ENCODE measurements at regions not wholly inside any gene's neighbourhood (a gene's known extent, or its start where the extent isn't known, plus 50 kb on each side); places are given as distances from the start of the nearest gene placed in this dataset.
"Not testable (repeated sequence)": the region's sequence is repeated elsewhere in the genome, so short reads cannot be mapped to it uniquely, and the experiment has no call there.

GRCh38 chr3:154926721-154927120 lies 153.4 kb upstream of the MME start:
- WGBS, 2 donors: 40 to 69% methylated on average over 1 of the region's 1 CpG
- ATAC-seq (ENCODE audit: insufficient read depth, low FRiP score) (no peak), DNase-seq (peak in 1 of 3 donors; percentile 10)
- Histone ChIP-seq H3K27me3 (ENCODE audit: control insufficient read depth in 3 of 3, insufficient read depth in 3 of 3, low read length in 2 of 3) (no peaks in the 10 kb centered on the region), H3K27ac (ENCODE audit: low read depth in 1 of 2, low read length in 1 of 2) (no peak overlapping the region), H3K9ac (ENCODE audit: insufficient read depth in 1 of 2, low read length in 2 of 2) (no peak overlapping the region), H3K4me3 (no peak overlapping the region), H3K36me3 (ENCODE audit: control insufficient read depth in 4 of 4, insufficient read depth in 4 of 4, low read length in 4 of 4) (no peaks in the 10 kb centered on the region), H3K4me1 (ENCODE audit: control insufficient read depth in 5 of 5, insufficient read depth in 5 of 5, low read length in 5 of 5) (no peaks in the 10 kb centered on the region), H3K9me3 (ENCODE audit: control insufficient read depth in 4 of 4, insufficient read depth in 3 of 4, low read length in 3 of 4) (no peaks in the 10 kb centered on the region)
- TF ChIP-seq, protein P1, sequence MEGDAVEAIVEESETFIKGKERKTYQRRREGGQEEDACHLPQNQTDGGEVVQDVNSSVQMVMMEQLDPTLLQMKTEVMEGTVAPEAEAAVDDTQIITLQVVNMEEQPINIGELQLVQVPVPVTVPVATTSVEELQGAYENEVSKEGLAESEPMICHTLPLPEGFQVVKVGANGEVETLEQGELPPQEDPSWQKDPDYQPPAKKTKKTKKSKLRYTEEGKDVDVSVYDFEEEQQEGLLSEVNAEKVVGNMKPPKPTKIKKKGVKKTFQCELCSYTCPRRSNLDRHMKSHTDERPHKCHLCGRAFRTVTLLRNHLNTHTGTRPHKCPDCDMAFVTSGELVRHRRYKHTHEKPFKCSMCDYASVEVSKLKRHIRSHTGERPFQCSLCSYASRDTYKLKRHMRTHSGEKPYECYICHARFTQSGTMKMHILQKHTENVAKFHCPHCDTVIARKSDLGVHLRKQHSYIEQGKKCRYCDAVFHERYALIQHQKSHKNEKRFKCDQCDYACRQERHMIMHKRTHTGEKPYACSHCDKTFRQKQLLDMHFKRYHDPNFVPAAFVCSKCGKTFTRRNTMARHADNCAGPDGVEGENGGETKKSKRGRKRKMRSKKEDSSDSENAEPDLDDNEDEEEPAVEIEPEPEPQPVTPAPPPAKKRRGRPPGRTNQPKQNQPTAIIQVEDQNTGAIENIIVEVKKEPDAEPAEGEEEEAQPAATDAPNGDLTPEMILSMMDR (IDR thresholded peaks at IDR 0.05; ENCODE audit: control extremely low read depth, extremely low read depth): no peak

DNA sequence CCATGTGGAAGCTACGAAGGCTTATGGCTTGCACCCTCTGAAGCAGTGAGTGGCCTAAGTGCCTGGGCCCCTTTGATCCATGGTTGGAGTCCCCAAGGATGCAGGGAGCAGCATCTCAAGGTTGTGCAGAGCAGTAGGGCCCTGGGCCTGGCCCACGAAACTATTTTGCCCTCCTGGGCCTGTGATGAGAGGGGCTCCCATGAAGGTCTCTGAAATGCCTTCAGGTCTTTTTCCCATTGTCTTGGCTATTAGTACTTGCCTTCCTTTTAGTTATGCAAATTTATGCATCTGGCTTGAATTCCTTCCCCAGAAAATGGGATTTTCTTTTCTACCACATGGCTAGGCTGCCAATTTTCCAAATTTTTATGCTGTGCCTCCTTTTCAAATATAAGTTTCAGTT lies 158.8 kb upstream of the MME start:
- no peaks in the 10 kb centered on the region for H3K36me3 ChIP-seq (ENCODE audit: control insufficient read depth in 4 of 4, insufficient read depth in 4 of 4, low read length in 4 of 4)
- H3K4me1 ChIP-seq (ENCODE audit: control insufficient read depth in 5 of 5, insufficient read depth in 5 of 5, low read length in 5 of 5): no peaks in the 10 kb centered on the region
- H3K27ac ChIP-seq (ENCODE audit: low read depth in 1 of 2, low read length in 1 of 2): no peak overlapping the region
- TF ChIP-seq, protein P1 (IDR thresholded peaks at IDR 0.05; ENCODE audit: control extremely low read depth, extremely low read depth): no peak
- no peak overlapping the region for H3K4me3 ChIP-seq
- H3K9me3 ChIP-seq (ENCODE audit: control insufficient read depth in 4 of 4, insufficient read depth in 3 of 4, low read length in 3 of 4): peaks cover 0 to 7% (median 0%) of the 10 kb centered on the region in 4 donors
- DNase-seq (no peak), ATAC-seq (ENCODE audit: insufficient read depth, low FRiP score) (no peak)
- no peaks in the 10 kb centered on the region for H3K27me3 ChIP-seq (ENCODE audit: control insufficient read depth in 3 of 3, insufficient read depth in 3 of 3, low read length in 2 of 3)
- 83 to 85% methylated on average over 2 of the region's 2 CpGs for WGBS, 2 donors
- H3K9ac ChIP-seq (ENCODE audit: insufficient read depth in 1 of 2, low read length in 2 of 2): no peak overlapping the region

DNA sequence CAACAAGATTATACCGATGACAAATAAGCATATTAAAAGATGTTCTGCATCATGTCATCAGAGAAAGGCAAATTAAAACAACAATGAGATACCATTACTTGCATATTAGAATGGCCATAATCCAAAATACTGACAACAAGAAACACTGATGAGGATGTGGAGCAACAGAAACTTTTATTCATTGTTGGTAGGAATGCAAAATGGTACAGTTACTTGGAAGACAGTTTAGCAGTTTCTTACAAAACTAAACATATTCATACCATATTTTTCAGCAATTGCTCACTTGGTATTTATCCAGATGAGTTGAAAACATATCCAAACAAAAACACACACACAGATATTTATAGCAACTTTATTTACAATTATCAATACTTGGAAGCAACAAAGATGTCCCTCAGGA lies 160.9 kb upstream of the MME start:
- Histone ChIP-seq H3K4me1 (ENCODE audit: control insufficient read depth in 5 of 5, insufficient read depth in 5 of 5, low read length in 5 of 5) (no peaks in the 10 kb centered on the region), H3K36me3 (ENCODE audit: control insufficient read depth in 4 of 4, insufficient read depth in 4 of 4, low read length in 4 of 4) (no peaks in the 10 kb centered on the region), H3K27ac (ENCODE audit: low read depth in 1 of 2, low read length in 1 of 2) (no peak overlapping the region), H3K4me3 (no peak overlapping the region), H3K9ac (ENCODE audit: insufficient read depth in 1 of 2, low read length in 2 of 2) (no peak overlapping the region), H3K9me3 (ENCODE audit: control insufficient read depth in 4 of 4, insufficient read depth in 3 of 4, low read length in 3 of 4) (peaks cover 0 to 7% (median 0%) of the 10 kb centered on the region in 4 donors), H3K27me3 (ENCODE audit: control insufficient read depth in 3 of 3, insufficient read depth in 3 of 3, low read length in 2 of 3) (no peaks in the 10 kb centered on the region)
- DNase-seq: peak in 2 of 3 donors; percentile 20 to 42
- ATAC-seq (ENCODE audit: insufficient read depth, low FRiP score): no peak
- 85 to 86% methylated on average over 1 of the region's 1 CpG for WGBS, 2 donors
- TF ChIP-seq, protein P1 (IDR thresholded peaks at IDR 0.05; ENCODE audit: control extremely low read depth, extremely low read depth): no peak

GRCh38 chr3:154904328-154904727 lies 175.8 kb upstream of the MME start:
- no peak for ATAC-seq (ENCODE audit: insufficient read depth, low FRiP score)
- no peaks in the 10 kb centered on the region for H3K36me3 ChIP-seq (ENCODE audit: control insufficient read depth in 4 of 4, insufficient read depth in 4 of 4, low read length in 4 of 4)
- DNase-seq: no peak
- no peak overlapping the region for H3K9ac ChIP-seq (ENCODE audit: insufficient read depth in 1 of 2, low read length in 2 of 2)
- H3K27ac ChIP-seq (ENCODE audit: low read depth in 1 of 2, low read length in 1 of 2): no peak overlapping the region
- H3K27me3 ChIP-seq (ENCODE audit: control insufficient read depth in 3 of 3, insufficient read depth in 3 of 3, low read length in 2 of 3): no peaks in the 10 kb centered on the region
- no peaks in the 10 kb centered on the region for H3K4me1 ChIP-seq (ENCODE audit: control insufficient read depth in 5 of 5, insufficient read depth in 5 of 5, low read length in 5 of 5)
- H3K9me3 ChIP-seq (ENCODE audit: control insufficient read depth in 4 of 4, insufficient read depth in 3 of 4, low read length in 3 of 4): no peaks in the 10 kb centered on the region
- 27 to 28% methylated on average over 2 of the region's 2 CpGs for WGBS, 2 donors
- H3K4me3 ChIP-seq: no peak overlapping the region
- TF ChIP-seq, protein P1 (IDR thresholded peaks at IDR 0.05; ENCODE audit: control extremely low read depth, extremely low read depth): no peak

GRCh38 chr3:154902495-154902894 lies 177.6 kb upstream of the MME start:
- H3K9me3 ChIP-seq (ENCODE audit: control insufficient read depth in 4 of 4, insufficient read depth in 3 of 4, low read length in 3 of 4); H3K27me3 ChIP-seq (ENCODE audit: control insufficient read depth in 3 of 3, insufficient read depth in 3 of 3, low read length in 2 of 3); DNase-seq; H3K27ac ChIP-seq (ENCODE audit: low read depth in 1 of 2, low read length in 1 of 2); H3K36me3 ChIP-seq (ENCODE audit: control insufficient read depth in 4 of 4, insufficient read depth in 4 of 4, low read length in 4 of 4); H3K4me1 ChIP-seq (ENCODE audit: control insufficient read depth in 5 of 5, insufficient read depth in 5 of 5, low read length in 5 of 5); H3K9ac ChIP-seq (ENCODE audit: insufficient read depth in 1 of 2, low read length in 2 of 2); H3K4me3 ChIP-seq; ATAC-seq (ENCODE audit: insufficient read depth, low FRiP score): not testable (repeated sequence)
